ENCODE measurements at regions not wholly inside any gene's neighbourhood (a gene's known extent, or its start where the extent isn't known, plus 50 kb on each side); places are given as distances from the start of the nearest gene placed in this dataset.

DNA sequence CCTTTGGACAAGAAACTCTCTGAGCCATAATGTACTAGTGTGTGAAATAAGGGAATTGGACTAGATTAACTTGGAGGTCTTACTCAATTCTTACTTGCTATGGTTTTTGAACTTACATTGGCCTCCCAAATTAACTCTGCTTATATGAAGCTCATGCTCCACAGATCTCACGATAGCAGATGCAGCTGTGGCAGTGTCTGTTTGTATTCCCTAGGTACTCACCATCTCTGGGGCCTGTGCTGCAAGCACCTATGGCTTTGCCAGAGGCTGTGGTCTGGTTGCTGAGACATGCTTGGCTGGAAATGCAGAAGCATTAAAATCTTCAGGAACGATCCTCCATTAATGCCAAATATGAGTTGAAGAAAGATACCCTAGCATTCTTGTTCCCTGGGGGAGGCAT is 112.8 kb downstream of the MSL3 start:
- TF ChIP-seq, protein P1, sequence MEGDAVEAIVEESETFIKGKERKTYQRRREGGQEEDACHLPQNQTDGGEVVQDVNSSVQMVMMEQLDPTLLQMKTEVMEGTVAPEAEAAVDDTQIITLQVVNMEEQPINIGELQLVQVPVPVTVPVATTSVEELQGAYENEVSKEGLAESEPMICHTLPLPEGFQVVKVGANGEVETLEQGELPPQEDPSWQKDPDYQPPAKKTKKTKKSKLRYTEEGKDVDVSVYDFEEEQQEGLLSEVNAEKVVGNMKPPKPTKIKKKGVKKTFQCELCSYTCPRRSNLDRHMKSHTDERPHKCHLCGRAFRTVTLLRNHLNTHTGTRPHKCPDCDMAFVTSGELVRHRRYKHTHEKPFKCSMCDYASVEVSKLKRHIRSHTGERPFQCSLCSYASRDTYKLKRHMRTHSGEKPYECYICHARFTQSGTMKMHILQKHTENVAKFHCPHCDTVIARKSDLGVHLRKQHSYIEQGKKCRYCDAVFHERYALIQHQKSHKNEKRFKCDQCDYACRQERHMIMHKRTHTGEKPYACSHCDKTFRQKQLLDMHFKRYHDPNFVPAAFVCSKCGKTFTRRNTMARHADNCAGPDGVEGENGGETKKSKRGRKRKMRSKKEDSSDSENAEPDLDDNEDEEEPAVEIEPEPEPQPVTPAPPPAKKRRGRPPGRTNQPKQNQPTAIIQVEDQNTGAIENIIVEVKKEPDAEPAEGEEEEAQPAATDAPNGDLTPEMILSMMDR (IDR thresholded peaks at IDR 0.05), result no peak
- TF ChIP-seq POLR2A (IDR thresholded peaks at IDR 0.05) (no peak), POLR2AphosphoS5 (IDR thresholded peaks at IDR 0.05) (no peak)

Measured in breast epithelium (tissue), 3 donors.